ENCODE measurements at regions not wholly inside any gene's neighbourhood (a gene's known extent, or its start where the extent isn't known, plus 50 kb on each side); places are given as distances from the start of the nearest gene placed in this dataset.

DNA sequence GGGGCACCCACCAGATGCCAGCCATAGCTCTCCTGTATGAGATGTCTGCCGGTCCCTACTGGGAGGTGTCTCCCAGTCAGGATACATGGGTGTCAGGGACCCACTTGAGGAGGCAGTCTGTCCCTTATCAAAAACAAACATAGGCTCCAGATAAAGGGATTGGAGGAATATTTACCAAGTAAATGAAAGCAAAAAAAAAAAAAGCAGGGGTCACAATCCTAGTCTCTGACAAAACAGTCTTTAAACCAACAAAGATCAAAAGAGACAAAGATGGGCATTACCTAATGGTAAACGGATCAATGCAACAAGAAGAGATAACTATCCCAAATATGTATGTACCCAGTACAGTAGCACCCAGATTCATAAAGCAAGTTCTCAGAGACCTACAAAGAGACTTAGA is 640.0 kb upstream of the LRRTM4 start (continued):
- TF ChIP-seq TBL1XR1 (IDR thresholded peaks at IDR 0.05; ENCODE audit: borderline replicate concordance, low read length, partially characterized antibody) (peak; percentile 73), DNMT1 (CRISPR knock-in tag; IDR thresholded peaks at IDR 0.05) (no peak), ONECUT2 (CRISPR knock-in tag; IDR thresholded peaks at IDR 0.05) (peak; percentile 99), SMC3 (IDR thresholded peaks at IDR 0.05; ENCODE audit: low read length) (no peak), FOXK2 (IDR thresholded peaks at IDR 0.05) (no peak), FIP1L1 (IDR thresholded peaks at IDR 0.05; ENCODE audit: borderline replicate concordance, insufficient read depth, low read depth, low read length) (no peak), RFXANK (CRISPR knock-in tag; IDR thresholded peaks at IDR 0.05) (no peak), ZNF619 (CRISPR knock-in tag; IDR thresholded peaks at IDR 0.05) (no peak), CENPT (CRISPR knock-in tag; IDR thresholded peaks at IDR 0.05; ENCODE audit: low read depth) (no peak), IKZF1 (IDR thresholded peaks at IDR 0.05) (no peak), ATAD3A (CRISPR knock-in tag; IDR thresholded peaks at IDR 0.05) (no peak)
- TF ChIP-seq, protein P1, sequence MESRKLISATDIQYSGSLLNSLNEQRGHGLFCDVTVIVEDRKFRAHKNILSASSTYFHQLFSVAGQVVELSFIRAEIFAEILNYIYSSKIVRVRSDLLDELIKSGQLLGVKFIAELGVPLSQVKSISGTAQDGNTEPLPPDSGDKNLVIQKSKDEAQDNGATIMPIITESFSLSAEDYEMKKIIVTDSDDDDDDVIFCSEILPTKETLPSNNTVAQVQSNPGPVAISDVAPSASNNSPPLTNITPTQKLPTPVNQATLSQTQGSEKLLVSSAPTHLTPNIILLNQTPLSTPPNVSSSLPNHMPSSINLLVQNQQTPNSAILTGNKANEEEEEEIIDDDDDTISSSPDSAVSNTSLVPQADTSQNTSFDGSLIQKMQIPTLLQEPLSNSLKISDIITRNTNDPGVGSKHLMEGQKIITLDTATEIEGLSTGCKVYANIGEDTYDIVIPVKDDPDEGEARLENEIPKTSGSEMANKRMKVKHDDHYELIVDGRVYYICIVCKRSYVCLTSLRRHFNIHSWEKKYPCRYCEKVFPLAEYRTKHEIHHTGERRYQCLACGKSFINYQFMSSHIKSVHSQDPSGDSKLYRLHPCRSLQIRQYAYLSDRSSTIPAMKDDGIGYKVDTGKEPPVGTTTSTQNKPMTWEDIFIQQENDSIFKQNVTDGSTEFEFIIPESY (CRISPR knock-in tag; IDR thresholded peaks at IDR 0.05), result no peak
- TF ChIP-seq, protein P2, sequence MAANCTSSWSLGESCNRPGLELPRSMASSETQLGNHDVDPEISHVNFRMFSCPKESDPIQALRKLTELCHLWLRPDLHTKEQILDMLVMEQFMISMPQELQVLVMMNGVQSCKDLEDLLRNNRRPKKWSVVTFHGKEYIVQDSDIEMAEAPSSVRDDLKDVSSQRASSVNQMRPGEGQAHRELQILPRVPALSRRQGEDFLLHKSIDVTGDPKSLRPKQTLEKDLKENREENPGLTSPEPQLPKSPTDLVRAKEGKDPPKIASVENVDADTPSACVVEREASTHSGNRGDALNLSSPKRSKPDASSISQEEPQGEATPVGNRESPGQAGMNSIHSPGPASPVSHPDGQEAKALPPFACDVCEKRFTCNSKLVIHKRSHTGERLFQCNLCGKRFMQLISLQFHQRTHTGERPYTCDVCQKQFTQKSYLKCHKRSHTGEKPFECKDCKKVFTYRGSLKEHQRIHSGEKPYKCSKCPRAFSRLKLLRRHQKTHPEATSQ (CRISPR knock-in tag; IDR thresholded peaks at IDR 0.05; ENCODE audit: borderline replicate concordance), result peak; percentile 82; the same call in 1 of the 2 replicates
- TF ChIP-seq, protein P3, sequence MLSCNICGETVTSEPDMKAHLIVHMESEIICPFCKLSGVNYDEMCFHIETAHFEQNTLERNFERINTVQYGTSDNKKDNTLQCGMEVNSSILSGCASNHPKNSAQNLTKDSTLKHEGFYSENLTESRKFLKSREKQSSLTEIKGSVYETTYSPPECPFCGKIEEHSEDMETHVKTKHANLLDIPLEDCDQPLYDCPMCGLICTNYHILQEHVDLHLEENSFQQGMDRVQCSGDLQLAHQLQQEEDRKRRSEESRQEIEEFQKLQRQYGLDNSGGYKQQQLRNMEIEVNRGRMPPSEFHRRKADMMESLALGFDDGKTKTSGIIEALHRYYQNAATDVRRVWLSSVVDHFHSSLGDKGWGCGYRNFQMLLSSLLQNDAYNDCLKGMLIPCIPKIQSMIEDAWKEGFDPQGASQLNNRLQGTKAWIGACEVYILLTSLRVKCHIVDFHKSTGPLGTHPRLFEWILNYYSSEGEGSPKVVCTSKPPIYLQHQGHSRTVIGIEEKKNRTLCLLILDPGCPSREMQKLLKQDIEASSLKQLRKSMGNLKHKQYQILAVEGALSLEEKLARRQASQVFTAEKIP (CRISPR knock-in tag; IDR thresholded peaks at IDR 0.05; ENCODE audit: borderline replicate concordance), result no peak
- TF ChIP-seq, protein P4, sequence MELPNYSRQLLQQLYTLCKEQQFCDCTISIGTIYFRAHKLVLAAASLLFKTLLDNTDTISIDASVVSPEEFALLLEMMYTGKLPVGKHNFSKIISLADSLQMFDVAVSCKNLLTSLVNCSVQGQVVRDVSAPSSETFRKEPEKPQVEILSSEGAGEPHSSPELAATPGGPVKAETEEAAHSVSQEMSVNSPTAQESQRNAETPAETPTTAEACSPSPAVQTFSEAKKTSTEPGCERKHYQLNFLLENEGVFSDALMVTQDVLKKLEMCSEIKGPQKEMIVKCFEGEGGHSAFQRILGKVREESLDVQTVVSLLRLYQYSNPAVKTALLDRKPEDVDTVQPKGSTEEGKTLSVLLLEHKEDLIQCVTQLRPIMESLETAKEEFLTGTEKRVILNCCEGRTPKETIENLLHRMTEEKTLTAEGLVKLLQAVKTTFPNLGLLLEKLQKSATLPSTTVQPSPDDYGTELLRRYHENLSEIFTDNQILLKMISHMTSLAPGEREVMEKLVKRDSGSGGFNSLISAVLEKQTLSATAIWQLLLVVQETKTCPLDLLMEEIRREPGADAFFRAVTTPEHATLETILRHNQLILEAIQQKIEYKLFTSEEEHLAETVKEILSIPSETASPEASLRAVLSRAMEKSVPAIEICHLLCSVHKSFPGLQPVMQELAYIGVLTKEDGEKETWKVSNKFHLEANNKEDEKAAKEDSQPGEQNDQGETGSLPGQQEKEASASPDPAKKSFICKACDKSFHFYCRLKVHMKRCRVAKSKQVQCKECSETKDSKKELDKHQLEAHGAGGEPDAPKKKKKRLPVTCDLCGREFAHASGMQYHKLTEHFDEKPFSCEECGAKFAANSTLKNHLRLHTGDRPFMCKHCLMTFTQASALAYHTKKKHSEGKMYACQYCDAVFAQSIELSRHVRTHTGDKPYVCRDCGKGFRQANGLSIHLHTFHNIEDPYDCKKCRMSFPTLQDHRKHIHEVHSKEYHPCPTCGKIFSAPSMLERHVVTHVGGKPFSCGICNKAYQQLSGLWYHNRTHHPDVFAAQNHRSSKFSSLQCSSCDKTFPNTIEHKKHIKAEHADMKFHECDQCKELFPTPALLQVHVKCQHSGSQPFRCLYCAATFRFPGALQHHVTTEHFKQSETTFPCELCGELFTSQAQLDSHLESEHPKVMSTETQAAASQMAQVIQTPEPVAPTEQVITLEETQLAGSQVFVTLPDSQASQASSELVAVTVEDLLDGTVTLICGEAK (IDR thresholded peaks at IDR 0.05), result no peak
- TF ChIP-seq, protein P4 (CRISPR knock-in tag; IDR thresholded peaks at IDR 0.05), result no peak; the same call in 1 of the 2 replicates

All from HepG2 (cell line).